GM21825 (cell line): ENCODE measurements at regions not wholly inside any gene's neighbourhood (a gene's known extent, or its start where the extent isn't known, plus 50 kb on each side); places are given as distances from the start of the nearest gene placed in this dataset.
"Not testable (repeated sequence)": the region's sequence is repeated elsewhere in the genome, so short reads cannot be mapped to it uniquely, and the experiment has no call there.

Source experiments
- ATAC-seq: cut with Tn5 transposase; IDR thresholded peaks from one replicate; pipeline ENCODE4 v1.9.1; 2021; ENCODE audit warnings: mild to moderate bottlenecking, moderate library complexity; ENCODE audit not compliant: unreplicated experiment

DNA sequence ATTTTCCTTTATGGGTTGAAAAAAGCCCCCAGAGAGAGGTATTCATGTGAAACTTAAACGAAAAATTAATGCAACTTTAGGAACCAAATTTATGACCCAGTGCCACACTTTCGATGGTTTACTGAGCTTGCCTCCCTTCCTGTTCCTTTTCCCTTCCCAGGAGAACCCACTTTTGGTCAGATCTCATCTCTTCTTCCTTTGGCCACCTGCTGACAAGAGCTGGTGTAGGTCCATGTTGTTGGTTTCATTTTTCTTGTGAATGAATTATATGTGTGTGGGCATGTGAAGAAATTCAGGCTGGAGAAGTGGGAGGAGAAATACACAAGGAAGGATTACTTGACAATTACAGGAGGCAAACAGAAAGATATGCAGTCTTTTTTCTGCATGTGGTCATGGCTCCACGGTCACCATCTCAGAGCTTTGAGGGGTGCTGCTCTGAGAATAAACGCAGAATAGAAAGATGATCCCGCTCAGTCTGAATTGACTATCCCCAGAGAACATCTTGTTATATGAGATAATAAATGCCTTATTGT is 111.3 kb upstream of the TCF4 start:
- ATAC-seq, result no peak

DNA sequence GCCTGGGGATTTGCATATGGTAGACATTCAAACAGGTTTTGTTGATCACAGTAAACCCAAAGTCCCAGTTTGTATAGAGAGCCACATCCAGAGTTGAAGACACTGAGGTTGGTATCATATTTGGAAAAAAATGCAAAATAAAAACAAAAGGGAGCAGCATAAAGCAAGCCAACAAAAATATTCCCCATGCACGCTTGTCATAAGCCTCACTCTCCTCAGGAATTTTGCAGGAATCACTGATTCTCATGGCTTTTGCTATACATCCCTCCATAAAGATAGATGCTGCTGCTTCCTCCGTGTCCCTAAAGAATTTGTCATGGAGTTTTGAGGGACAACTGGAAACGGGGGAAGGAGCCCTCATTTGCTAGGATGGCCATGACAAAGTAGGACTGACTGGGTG is 108.8 kb upstream of the TCF4 start:
- no peak for ATAC-seq

DNA sequence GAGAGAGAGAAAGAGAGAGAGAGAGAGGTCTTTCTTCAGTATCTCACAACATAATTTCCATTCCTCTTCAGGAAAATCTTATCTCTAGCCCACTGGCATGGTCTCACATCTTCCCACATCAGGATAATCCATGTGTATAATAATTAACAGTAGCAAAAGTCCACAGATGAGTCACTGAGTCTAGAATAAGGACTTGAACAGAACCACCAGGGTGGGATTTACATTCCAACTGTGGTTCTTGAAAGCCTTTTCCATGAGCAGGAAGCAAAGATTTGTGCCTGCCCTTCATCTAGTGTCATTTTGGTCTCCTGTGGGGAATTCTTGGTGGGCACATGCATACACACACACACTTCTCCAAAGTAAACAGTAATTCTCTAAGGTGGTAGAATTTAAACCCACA is 107.1 kb upstream of the TCF4 start:
- ATAC-seq, result no peak

DNA sequence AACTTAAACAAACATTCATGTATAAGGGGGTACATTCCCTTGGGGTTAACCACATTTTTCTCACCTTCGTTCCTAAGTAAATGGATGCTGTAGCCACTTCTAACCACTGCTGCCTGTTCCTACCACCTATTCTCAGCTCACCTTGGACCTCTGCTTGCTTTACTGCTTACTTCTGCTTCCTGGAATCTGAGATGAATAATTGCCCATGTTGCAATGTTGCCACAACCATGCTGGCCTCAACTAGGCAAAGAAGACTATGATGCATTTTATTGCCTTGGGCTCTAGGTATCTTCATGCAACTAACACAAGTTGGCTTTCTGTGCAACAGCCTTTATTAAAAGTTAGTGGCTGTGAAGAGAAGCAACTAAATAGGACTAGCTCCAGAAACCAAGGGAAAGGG is 106.3 kb upstream of the TCF4 start:
- no peak for ATAC-seq

GRCh38 chr18:55688030-55688429 is 100.0 kb upstream of the TCF4 start:
- no peak for ATAC-seq

DNA sequence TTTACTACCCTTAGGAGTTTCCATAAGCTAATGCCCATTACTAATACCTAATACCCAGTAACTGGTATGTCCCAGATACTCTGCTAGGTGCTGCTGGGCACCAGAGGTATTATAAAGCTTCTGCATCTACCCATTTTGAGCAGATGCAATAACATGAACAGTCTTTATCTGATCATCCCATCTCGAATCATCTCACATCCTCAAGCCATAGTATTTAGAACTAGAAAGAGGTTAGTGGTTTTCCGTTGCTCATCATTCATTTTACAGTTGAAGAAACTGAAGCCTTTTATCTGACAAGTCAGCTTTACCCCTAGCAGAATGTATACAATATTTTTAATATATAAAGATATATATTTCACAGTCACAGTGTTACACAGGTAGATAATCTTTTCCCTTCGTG is 99.1 kb upstream of the TCF4 start:
- ATAC-seq, result no peak

DNA sequence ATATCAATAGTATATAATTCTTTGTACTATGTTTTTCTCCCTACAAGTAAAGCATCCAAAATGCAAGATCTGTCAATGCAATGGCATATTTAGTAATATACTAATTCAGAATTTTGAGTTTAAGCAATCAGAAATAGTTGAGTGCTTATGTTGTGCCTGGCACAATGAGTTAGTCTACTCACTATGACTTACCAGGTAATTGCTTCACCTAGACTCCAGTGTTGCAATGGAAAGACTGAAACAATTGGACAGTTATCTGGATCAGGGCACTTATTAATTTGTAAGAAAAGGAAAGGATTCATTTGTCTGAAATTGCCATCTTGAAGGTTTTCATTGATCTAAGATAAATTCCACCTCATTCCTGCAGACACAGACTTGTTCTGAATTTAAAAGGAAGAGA is 97.6 kb upstream of the TCF4 start:
- ATAC-seq, result no peak

DNA sequence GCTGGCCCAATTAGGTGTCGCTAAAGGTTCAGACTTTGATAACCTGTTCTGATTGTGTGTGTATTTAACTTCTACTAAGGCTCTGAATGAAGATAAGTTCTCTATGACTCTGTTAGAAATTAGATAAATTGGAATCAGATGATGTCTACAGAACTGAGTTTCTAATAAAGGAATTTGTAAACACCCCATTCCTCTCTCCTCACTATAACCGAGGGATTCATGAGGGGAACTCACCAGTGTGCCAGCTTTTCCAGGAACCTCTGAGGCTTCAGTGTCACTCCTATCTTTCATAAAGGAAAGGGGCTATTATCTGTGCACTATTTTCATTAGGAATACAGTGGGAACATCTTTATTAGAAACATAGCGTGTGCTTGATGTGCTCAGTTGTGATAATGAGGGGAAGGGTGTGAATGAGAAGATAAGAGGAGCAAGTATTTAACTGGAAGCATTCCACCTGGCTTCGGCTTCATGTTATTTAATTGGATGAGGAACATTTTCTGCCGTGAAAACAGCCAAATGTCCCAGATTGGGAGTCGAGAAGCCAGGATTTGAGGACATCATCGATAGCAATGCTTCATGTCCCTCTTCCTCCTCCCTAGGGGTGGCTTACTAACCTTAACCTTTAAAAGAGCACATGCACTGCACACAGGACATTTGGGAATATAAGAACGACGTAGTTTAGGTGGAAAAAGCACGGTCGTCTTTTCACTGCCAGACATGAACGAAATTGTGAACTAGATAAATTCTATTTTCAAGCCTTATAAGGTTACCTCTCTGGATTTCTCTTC is 84.8 kb upstream of the TCF4 start:
- no peak for ATAC-seq

DNA sequence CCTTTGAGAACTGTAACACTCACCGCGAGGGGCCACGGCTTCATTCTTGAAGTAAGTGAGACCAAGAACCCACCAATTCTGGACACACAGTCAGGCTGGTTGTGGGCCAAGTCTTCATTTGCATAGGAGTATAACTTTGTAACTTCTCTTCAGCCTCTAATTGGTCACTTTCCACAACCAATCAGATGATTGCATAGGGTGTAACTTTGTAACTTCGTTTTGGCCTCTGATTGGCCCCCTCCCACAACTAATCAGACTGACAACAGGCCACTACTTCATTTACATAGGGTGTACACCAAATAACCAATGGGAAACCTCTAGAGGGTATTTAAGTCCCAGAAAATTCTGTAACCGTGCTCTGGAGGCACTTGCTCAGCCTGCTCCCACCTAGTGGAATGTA is 77.5 kb upstream of the TCF4 start:
- ATAC-seq, result no peak

DNA sequence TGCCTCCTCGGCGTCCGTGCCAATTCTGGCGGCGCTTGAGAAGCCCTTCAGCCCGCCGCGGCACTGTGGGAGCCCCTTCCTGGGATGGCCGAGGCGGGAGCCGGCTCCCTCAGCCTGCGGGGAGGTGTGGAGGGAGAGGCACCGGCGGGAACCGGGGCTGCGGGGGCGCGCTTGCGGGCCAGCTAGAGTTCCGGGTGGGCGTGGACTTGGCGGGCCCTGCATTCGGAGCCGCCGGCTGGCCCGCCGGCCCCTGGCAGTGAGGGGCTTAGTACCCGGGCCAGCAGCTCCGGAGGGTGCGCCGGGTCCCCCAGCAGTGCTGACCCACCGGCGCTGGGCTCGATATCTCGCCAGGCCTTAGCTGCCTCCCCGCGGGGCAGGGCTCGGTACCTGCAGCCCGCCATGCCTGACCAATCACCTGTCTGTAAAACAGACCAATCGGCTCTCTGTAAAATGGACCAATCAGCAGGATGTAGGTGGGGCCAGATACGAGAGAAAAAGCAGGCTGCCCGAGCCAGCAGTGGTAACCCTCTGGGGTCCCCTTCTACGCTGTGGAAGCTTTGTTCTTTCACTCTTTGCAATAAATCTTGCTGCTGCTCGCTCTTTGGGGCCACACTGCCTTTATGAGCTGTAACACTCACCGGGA is 76.9 kb upstream of the TCF4 start:
- not testable (repeated sequence) for ATAC-seq

GRCh38 chr18:55663891-55664290 is 75.9 kb upstream of the TCF4 start:
- ATAC-seq, result no peak

DNA sequence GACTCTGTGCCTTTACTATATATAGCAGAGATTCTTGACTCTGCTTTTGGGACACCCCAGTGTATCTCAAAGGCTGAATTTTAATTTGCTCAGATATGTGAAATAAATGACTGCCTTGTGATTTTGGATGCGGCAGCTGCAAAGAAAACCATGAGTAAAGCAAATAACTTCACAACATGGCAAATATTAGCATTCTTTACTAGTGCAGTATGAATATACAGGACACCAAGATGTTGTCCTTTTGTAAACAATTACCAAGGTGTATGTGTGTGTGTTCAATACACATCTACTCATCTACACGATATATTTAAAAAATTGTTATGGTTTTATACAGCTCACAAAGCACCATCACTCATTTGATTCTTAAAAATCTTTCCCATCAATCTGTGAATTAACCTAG is 70.6 kb upstream of the TCF4 start:
- ATAC-seq, result no peak

DNA sequence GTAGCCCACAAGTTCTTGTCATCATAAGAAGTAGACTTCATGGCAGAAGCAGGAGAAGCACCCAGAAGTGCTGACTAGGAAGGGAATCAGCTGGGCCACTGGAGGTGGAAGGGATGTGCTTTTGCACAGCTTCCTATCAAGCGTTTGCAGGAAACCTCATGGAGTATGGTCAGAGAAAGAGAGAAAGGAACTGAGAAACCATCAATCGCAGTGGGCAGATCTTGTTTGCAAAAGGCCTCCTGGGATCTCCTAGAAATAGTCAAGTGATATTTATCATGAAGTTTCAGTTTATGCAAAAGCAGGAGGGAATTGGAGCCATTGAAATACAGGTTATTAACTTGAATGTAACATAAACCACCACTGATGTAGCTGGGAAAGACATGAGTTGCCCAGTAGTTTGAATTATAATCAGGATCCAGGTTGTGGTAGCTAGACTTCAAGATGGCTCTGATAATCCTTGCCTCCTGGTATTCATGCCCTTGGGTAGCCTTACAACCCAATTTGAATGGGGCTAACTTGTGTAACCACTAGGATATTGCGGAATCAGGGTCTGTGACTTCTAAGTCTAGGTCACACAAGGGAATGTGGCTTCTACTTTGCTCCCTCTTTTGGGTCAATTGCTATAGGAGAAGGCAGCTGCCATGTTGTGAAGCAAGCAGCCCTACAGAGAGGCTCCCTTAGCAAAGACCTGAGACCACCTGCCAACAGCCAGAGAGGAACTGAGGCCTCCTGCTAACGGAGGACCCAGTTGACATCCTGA is 69.8 kb upstream of the TCF4 start:
- no peak for ATAC-seq

DNA sequence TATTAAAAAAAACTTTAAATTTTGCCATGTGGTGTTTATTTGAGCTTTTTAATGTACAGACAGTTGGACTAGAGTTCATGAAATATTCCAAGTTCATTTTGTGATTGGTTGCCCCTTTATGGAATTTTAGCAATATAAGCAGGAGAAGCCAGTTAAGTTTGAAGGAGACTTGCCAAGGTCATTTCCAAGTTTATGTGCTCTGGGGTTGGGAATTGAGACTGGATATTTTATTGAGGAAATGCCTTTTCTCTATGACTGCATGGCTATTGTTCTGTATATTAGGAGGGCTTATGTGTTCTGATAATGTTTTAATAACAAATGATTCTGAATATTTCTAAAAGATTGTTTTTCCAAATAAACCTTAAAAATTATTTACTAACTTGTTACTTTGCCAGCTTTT is 67.0 kb upstream of the TCF4 start:
- ATAC-seq, result no peak

- no peak for ATAC-seq
Measured at GRCh38 chr18:55651236-55651635, 63.2 kb upstream of the TCF4 start.

- no peak for ATAC-seq
Measured at GRCh38 chr18:55650363-55650870, 62.4 kb upstream of the TCF4 start.

DNA sequence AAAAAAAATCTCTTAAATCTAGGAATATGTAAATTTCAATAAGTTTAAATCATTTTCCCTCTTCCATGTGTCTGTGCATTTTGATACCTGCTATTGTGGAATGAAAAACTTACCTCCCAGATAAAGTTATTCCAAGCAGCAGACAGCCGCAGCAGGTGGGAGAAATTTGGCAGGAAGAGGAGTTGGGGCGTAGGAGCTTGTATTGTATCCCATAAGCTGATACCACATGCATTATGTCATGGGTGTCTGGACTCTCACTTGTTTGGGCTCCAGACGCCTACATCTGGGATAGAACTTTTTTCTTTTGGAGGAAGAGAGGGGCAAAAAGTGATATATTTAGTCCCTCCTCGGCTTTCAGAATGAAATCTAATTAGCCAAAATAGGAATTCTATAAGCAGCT is 59.3 kb upstream of the TCF4 start:
- ATAC-seq, result no peak

DNA sequence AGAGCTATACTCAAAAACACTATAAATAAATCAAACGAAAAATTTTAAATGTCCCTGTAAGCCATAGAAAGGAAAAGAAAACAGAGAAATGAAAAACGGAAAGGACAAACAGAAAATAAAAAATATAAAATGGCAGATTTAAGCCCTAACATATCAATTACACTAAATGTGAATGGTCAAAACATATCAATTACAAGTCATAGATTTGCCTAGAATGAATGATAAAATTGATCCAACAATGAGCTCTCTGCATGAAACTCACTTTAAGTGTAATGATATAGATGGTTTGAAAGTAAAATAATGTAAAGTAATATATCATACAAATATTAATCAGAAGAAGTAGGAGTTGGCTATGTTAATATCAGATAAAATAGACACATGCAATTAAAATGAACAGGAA is 54.2 kb upstream of the TCF4 start:
- ATAC-seq, result no peak

GRCh38 chr18:55641486-55641885 is 53.5 kb upstream of the TCF4 start:
- ATAC-seq, result no peak
